ELF-1 (cell line): ENCODE measurements at regions not wholly inside any gene's neighbourhood (a gene's known extent, or its start where the extent isn't known, plus 50 kb on each side); places are given as distances from the start of the nearest gene placed in this dataset.

Experiments
- DNase-seq: peaks from one replicate; pipeline ENCODE4 v3.0.0-alpha.2; 2016; ENCODE audit warnings: low read depth, low spot score

- DNase-seq, result no peak
These were observed 2584.7 kb upstream of the PCDH20 start for GRCh38 chr13:64000321-64000720.

GRCh38 chr13:63999614-64000305, 2584.1 kb upstream of the PCDH20 start:
- no peak for DNase-seq

- DNase-seq, result no peak
These were observed 2567.7 kb upstream of the PCDH20 start for GRCh38 chr13:63983366-63983765.

DNA sequence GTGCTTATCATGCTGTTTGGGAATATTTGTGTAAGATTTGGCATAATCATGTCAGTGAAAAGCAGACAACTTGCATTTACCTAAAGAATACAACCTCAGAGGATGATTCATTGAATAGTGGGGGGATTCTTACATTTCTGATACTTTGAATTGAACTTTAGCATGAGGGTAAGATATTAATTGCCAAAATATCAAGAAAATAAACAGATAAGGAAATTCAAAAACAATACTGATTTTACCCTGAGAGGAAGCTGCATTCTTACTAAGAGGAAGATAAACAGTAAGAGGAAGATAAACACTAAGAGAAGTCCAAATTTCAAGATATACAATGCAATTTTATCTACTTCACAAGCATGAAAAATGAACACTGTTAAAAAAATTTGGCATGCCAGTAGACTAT, 2564.3 kb upstream of the PCDH20 start:
- no peak for DNase-seq

DNA sequence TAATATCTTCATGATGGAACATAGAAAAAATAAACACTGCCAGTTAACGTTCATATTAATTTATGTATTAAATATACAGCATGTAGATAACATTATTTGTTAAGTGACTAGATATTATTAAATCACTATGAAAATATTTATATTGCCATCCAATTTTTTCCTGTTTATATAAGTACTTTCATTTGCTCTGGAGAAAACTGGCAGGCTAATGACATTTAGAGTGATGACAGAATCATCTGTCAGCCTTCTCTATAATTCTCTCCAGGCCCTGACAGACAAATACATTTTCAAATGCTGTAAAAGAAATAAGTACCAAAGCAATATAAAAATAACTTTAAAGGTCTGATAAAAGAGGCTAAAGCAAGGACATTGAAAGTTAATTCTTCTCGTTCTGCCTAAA, 2556.7 kb upstream of the PCDH20 start:
- DNase-seq, result no peak

DNA sequence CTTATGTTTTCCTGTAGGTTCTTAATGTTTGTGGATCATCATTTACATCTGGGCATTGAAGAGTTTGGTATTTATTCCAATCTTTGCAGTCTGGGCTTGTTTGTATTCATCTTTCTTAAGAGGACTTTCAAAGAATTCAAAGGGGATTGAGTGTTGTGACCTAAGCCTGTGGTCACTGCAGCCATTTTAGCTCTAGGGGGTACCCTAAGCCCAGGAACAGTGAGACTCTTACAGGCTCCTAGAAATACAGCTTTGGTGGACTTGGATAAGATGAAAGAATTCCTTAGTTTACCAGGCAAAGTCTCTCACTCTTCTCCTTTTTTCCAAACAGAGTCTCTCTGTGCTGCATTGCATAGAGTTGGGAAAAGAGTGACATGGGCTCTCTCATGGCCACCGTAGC, 2539.0 kb upstream of the PCDH20 start:
- no peak for DNase-seq

DNA sequence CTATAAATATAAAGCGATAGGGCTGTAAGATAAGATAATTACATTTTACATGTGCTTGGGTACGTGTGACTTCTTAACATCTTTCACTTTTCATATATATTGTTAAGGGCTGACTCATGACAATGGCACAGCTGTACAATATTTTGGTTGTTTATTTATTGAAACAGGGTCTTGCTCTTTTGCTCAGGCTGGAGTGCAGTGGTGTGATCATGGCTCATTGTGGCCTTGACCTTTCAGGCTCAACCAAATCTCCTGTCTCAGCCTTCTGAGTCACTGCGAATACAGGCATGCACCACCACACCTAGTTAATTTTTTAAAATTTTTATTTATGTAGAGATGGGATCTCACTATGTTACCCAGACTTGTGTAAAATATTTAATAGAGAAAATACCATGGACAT, 2532.4 kb upstream of the PCDH20 start:
- DNase-seq, result no peak

GRCh38 chr13:63944911-63945310, 2529.3 kb upstream of the PCDH20 start:
- no peak for DNase-seq

DNA sequence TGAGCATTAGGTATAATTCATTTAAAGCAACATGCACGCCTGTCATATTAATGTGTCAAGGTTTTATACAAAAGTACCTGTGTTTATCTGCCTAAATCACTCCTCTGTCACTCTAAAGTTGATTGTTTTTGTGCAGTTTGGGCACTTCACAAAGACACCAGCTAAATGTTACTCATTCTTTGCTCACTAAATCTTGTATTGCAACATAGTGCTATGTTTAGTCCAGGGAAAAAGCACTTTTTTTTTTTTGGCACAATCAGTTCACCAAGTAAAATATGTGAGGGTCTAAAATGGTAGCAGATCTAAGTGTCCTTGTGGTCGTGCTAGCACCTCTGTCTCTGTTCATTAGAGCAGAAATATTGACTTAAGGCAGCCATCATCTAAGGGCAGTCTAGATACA, 2526.7 kb upstream of the PCDH20 start:
- DNase-seq, result no peak

GRCh38 chr13:63938851-63939250, 2523.2 kb upstream of the PCDH20 start:
- DNase-seq, result no peak

GRCh38 chr13:63910511-63910910, 2494.9 kb upstream of the PCDH20 start:
- DNase-seq, result no peak

DNA sequence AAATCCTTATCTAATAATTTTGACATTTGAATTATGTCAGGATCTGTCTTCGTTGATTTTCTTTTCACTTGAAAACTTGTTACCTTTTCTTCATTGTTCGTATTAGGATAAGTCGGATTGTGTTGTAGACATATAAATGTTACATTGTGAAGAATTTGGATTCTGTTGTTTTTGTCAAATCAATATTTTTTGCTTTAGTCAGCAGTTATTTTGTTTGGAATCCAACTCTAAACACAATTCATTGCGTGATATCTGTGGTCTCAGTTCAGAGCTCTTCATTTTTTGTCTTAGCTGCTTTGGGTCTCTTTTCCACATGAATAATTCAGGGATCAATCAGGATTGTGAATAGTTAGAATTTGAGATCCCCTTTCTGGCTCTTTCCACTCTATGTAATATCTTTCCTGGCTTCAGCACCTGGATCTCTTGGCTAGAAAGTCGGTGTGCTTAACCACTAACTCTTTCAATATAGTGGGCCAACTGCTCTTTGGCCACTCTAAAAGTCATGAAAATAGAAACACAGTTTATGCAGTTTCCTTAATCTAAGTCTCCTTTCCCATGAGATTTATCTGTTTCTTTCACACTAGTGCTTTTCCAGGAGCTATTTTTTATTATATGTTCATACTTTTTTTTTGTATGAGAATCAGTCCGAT, 2494.2 kb upstream of the PCDH20 start:
- no peak for DNase-seq

DNA sequence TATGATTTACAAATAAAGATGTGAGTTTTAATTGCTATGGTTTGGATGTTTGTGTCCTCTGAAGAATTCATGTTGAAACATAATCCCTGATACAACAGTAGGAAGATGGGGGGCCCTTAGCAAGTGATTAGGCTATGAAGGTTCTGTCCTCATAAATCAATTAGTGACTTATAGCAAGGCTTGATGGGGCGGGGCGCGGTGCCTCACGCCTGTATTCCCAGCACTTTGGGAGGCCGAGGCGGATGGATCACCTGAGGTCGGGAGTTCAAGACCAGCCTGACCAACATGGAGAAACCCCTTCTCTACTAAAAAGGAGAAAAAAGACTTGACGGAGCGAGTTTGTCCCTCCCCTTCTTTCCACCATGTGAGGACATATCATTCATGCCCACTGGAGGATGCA, 2486.5 kb upstream of the PCDH20 start:
- no peak for DNase-seq

DNA sequence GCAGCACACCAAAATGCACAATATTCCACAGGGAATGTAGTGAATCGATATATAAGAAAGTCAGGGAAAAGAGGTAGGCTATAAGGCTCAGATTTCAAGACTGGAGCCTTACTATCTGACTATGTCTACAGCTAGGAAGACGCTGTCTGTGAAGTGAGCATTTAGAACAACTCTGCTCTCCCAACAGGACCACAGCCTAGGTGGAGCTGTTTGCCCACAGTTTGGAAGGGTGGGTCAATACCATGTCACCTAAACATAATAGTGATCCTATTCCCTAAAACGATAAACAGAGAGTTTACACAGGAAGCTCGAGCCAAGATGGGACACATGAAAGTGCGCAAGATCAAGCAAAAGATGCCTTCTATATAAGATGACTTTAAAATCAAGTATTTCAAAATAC, 2486.0 kb upstream of the PCDH20 start:
- no peak for DNase-seq

- no peak for DNase-seq
These were observed 2484.8 kb upstream of the PCDH20 start for GRCh38 chr13:63900406-63900805.

- DNase-seq, result no peak
These were observed 2480.7 kb upstream of the PCDH20 start for GRCh38 chr13:63896321-63896720.

DNA sequence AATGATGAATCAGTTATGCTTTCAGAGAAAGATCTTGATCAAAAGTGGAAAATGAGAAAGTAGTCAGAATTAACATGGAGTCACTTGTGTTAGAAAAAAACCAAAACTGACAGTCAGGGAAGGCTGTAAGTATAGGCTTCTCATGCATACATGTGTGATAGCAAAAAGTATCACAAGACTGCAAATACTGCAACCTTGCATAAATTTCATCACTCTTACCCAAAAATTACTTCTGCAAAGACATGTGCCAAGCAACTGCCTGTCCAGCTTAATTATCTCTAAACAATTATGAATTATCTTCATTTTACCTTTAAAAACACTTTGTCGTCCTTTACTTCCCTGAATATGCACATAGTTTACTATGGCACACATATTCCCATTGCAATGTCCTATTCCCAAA, 2466.4 kb upstream of the PCDH20 start:
- DNase-seq, result no peak

GRCh38 chr13:63880705-63881104, 2465.1 kb upstream of the PCDH20 start:
- no peak for DNase-seq

- DNase-seq, result no peak
These were observed 2458.3 kb upstream of the PCDH20 start for GRCh38 chr13:63873936-63874335.

- no peak for DNase-seq
These were observed 2448.7 kb upstream of the PCDH20 start for GRCh38 chr13:63864171-63864902.

DNA sequence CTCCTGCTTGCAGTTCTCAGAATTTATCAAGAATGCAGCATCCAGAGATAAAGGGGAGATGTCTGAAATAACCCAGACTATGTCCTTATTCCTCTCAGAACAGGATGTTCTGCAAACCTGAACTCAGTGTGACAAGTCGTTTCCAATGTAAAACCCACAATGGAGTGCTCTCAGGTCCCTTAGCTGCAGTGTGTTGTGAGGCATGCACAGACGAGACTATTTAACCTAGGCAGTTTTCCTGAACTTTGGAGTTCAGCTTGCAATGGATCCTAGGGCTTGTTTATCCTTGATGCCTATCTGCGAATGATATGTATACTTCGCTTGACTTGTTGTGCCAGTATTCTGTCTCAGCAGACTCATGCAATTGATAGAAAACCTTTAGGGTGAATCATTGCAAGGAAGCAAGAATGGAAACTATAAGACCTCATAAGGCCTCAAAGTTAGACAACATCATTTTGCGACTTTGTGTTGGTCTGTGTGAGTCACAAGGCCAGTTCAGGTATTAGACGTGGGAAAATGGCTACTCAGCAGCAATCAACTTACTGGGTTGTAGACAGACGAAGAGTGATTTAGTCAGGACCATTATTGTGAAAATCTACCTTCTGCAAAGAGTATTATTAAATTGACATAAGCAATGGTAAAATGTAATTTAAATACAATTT, 2439.9 kb upstream of the PCDH20 start:
- no peak for DNase-seq

DNA sequence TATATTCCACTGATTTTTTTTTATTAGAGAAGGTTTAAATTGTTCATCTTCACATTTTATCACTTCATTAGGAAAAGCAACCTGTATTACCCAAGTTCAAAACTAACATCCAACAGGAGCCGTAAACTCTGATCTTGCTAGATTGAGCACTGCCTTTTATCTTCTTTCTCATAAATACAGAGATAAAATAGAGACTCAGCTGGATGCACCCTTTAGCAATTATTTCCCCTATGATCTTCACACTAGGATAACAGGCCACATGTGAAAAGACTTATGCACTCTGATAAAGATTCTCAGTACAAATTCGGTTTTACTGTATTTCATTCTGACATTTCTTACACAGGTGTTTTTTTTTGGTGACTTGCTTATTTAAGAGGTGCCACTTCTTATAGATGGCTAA, 2438.2 kb upstream of the PCDH20 start:
- no peak for DNase-seq
